Fibroblast of lung (primary cell): ENCODE measurements at regions not wholly inside any gene's neighbourhood (a gene's known extent, or its start where the extent isn't known, plus 50 kb on each side); places are given as distances from the start of the nearest gene placed in this dataset.

Source experiments
- DNase-seq, 2 donors: peaks; one replicate each; pipeline versions ENCODE4 v3.0.0 to v3.0.0-alpha.2; 2010; ENCODE audit warnings: low read depth in 2 of 2
- H2AFZ ChIP-seq: 2 replicates; pipeline ENCODE4 v1.5.1; 2012; ENCODE audit warnings: low read length, control low read depth, inconsistent platforms
- H3K27ac ChIP-seq: 2 replicates; pipeline ENCODE4 v1.5.1; 2011; ENCODE audit warnings: low read length, control low read depth; ENCODE audit not compliant: insufficient read depth
- H3K27me3 ChIP-seq: 2 replicates; pipeline ENCODE4 v1.5.1; 2011; ENCODE audit warnings: mild to moderate bottlenecking, low read length; ENCODE audit not compliant: control insufficient read depth, insufficient read depth
- H3K36me3 ChIP-seq: 2 replicates; pipeline ENCODE4 v1.5.1; 2011; ENCODE audit warnings: low read length; ENCODE audit not compliant: control insufficient read depth, insufficient read depth
- H3K4me1 ChIP-seq: 2 replicates; pipeline ENCODE4 v1.5.1; 2011; ENCODE audit warnings: low read length; ENCODE audit not compliant: control insufficient read depth, insufficient read depth; ENCODE audit errors: extremely low read depth
- H3K4me2 ChIP-seq: 2 replicates; pipeline ENCODE4 v1.5.1; 2011; ENCODE audit warnings: low read length, control low read depth; ENCODE audit not compliant: insufficient read depth; ENCODE audit errors: extremely low read depth
- H3K4me3 ChIP-seq, 4 experiments: fragments of 200-600 bp in 1 of 4; sonication (generic) in 1 of 4; replicated peaks in 1 of 4; 2 replicates each; pipeline ENCODE4 v1.5.1; 2011 to 2016; ENCODE audit warnings: low read length in 4 of 4, low read depth in 3 of 4, mild to moderate bottlenecking in 3 of 4, control low read depth in 2 of 4, inconsistent platforms in 1 of 4, mixed read lengths in 1 of 4; ENCODE audit not compliant: insufficient read depth in 1 of 4; ENCODE audit errors: control extremely low read depth in 1 of 4
- H3K79me2 ChIP-seq: 2 replicates; pipeline ENCODE4 v1.5.1; 2012; ENCODE audit warnings: mild to moderate bottlenecking, low read length, inconsistent platforms; ENCODE audit not compliant: control insufficient read depth, insufficient read depth
- H3K9ac ChIP-seq: 2 replicates; pipeline ENCODE4 v1.5.1; 2011; ENCODE audit warnings: mild to moderate bottlenecking, low read length, control low read depth; ENCODE audit not compliant: insufficient read depth
- H3K9me3 ChIP-seq: 2 replicates; pipeline ENCODE4 v1.5.1; 2012; ENCODE audit warnings: low read depth, low read length; ENCODE audit not compliant: control insufficient read depth, insufficient read depth
- H4K20me1 ChIP-seq: 2 replicates; pipeline ENCODE4 v1.5.1; 2011; ENCODE audit warnings: low read length; ENCODE audit not compliant: control insufficient read depth, insufficient read depth; ENCODE audit errors: extremely low read depth
- EZH2 ChIP-seq: IDR thresholded peaks from 2 replicates; pipeline ENCODE4 v1.5.1; 2012; ENCODE audit warnings: low read length, control low read depth, mild to moderate bottlenecking; ENCODE audit errors: missing control alignments
- TF ChIP-seq, protein P1 (sequence below), 2 donors: IDR thresholded peaks in 1 of 2; conservative IDR thresholded peaks in 1 of 2; 1 replicate in 1 of 2; 2 replicates in 1 of 2; pipeline ENCODE4 v1.5.1; 2011 to 2012; ENCODE audit warnings: low read length in 2 of 2, control low read depth in 1 of 2, inconsistent platforms in 1 of 2, low read depth in 1 of 2, mild to moderate bottlenecking in 1 of 2

DNA sequence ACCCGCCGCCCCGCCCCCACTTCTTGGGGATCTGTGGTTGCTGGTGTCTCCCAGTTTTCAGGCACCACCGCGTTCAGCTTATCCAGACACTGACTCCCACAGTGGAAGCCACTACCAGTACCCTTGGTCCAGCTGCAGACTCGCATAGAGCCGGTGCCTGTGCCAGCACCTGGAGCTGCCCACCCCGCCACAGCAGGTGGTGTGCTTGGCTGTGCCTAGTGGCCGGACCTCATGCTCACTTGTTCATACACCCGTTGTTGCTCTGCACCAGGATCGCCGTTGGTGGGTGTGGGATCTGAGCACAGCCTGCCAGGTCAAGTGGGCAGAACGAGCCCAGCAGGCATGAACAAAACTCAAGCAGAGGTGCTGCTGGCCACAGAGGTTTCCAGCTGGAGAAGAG lies 673.2 kb downstream of the RERGL start:
- Histone ChIP-seq H3K9me3 (no peaks in the 10 kb centered on the region), H3K4me1 (no peaks in the 10 kb centered on the region), H3K27me3 (no peaks in the 10 kb centered on the region), H3K4me2 (no peak overlapping the region), H3K79me2 (no peaks in the 10 kb centered on the region), H3K9ac (no peak overlapping the region), H3K4me3 (no peak overlapping the region), H2AFZ (no peak overlapping the region), H3K36me3 (no peaks in the 10 kb centered on the region), H3K27ac (no peak overlapping the region), H4K20me1 (no peaks in the 10 kb centered on the region)
- no peak for TF ChIP-seq EZH2
- TF ChIP-seq, protein P1, sequence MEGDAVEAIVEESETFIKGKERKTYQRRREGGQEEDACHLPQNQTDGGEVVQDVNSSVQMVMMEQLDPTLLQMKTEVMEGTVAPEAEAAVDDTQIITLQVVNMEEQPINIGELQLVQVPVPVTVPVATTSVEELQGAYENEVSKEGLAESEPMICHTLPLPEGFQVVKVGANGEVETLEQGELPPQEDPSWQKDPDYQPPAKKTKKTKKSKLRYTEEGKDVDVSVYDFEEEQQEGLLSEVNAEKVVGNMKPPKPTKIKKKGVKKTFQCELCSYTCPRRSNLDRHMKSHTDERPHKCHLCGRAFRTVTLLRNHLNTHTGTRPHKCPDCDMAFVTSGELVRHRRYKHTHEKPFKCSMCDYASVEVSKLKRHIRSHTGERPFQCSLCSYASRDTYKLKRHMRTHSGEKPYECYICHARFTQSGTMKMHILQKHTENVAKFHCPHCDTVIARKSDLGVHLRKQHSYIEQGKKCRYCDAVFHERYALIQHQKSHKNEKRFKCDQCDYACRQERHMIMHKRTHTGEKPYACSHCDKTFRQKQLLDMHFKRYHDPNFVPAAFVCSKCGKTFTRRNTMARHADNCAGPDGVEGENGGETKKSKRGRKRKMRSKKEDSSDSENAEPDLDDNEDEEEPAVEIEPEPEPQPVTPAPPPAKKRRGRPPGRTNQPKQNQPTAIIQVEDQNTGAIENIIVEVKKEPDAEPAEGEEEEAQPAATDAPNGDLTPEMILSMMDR (conservative IDR thresholded peaks at IDR 0.05 in 1 of 2, IDR thresholded peaks at IDR 0.05 in 1 of 2; ENCODE audit: low read depth in 1 of 2, low read length in 2 of 2): no peak
- DNase-seq: no peak

DNA sequence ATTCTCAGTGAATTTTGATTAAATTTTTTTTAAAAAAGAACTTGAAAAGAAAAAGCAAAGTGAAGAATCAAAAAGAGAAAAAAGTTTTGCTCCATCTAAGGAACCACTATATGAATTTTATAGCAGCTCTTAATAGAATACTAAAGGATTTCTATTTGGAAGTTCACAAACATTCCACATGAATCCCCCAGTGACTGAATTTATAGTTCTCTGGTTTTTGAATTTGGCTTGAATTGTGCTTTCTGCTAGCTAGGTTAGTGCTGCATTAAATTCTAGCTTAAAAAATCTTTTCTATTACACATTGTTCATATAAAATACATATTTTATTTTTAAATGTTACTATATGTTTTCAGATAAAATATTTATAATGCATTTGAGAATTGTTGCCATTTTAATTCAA lies 675.4 kb downstream of the RERGL start:
- H4K20me1 ChIP-seq: no peaks in the 10 kb centered on the region
- no peak overlapping the region for H3K9ac ChIP-seq
- H3K36me3 ChIP-seq: no peaks in the 10 kb centered on the region
- no peaks in the 10 kb centered on the region for H3K9me3 ChIP-seq
- TF ChIP-seq, protein P1 (conservative IDR thresholded peaks at IDR 0.05 in 1 of 2, IDR thresholded peaks at IDR 0.05 in 1 of 2; ENCODE audit: low read depth in 1 of 2, low read length in 2 of 2): no peak
- no peak for TF ChIP-seq EZH2
- no peaks in the 10 kb centered on the region for H3K79me2 ChIP-seq
- H3K27me3 ChIP-seq: no peaks in the 10 kb centered on the region
- no peak for DNase-seq
- no peak overlapping the region for H3K4me2 ChIP-seq
- H2AFZ ChIP-seq: no peak overlapping the region
- H3K4me1 ChIP-seq: no peaks in the 10 kb centered on the region
- no peak overlapping the region for H3K4me3 ChIP-seq
- no peak overlapping the region for H3K27ac ChIP-seq

DNA sequence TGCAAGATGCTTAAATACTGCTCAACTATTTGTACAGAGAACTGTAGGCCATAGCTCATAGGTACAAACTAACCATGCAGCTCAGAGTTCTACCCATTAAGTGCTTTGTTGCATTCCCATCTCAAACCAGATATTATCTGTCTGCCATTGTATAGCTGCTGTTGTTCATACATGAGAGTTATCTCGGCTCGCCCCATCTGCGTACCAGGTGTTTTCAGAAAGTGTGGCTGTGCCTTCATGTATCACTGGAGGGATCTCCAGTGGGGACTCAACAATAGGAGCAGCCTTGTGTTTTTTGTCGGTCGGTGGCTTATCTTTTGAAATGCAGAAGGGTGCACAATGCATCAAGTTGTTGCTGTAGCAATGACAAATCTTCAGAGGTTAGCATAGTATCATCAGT lies 678.3 kb downstream of the RERGL start:
- H2AFZ ChIP-seq: no peak overlapping the region
- H4K20me1 ChIP-seq: no peaks in the 10 kb centered on the region
- TF ChIP-seq EZH2: no peak
- TF ChIP-seq, protein P1 (conservative IDR thresholded peaks at IDR 0.05 in 1 of 2, IDR thresholded peaks at IDR 0.05 in 1 of 2; ENCODE audit: low read depth in 1 of 2, low read length in 2 of 2): no peak
- no peak overlapping the region for H3K27ac ChIP-seq
- no peak overlapping the region for H3K4me2 ChIP-seq
- no peak overlapping the region for H3K4me3 ChIP-seq
- H3K9me3 ChIP-seq: no peaks in the 10 kb centered on the region
- H3K36me3 ChIP-seq: no peaks in the 10 kb centered on the region
- no peaks in the 10 kb centered on the region for H3K79me2 ChIP-seq
- no peak overlapping the region for H3K9ac ChIP-seq
- no peaks in the 10 kb centered on the region for H3K27me3 ChIP-seq
- DNase-seq: no peak
- H3K4me1 ChIP-seq: no peaks in the 10 kb centered on the region
